Lower leg skin (tissue), 4 donors: ENCODE measurements at regions not wholly inside any gene's neighbourhood (a gene's known extent, or its start where the extent isn't known, plus 50 kb on each side); places are given as distances from the start of the nearest gene placed in this dataset.
A peak's percentile ranks its signal among the peaks of the same experiment; 100 is the strongest.

Source experiments
- DNase-seq, 2 donors: peaks; one replicate each; pipeline ENCODE4 v3.0.0-alpha.2; 2019; ENCODE audit warnings: low spot score in 2 of 2
- H3K4me3 ChIP-seq: fragments of 200-600 bp; sonication (generic); 2 replicates; pipeline ENCODE4 v1.5.1; 2017; ENCODE audit warnings: mild to moderate bottlenecking, low read depth; ENCODE audit not compliant: poor library complexity, severe bottlenecking
- POLR2A ChIP-seq, 2 donors: fragments of 450-650 bp; IDR thresholded peaks; one replicate each; pipeline ENCODE4 v1.6.1; 2016 to 2017; ENCODE audit warnings: antibody characterized with exemption in 2 of 2, mild to moderate bottlenecking in 1 of 2, moderate library complexity in 1 of 2
- WGBS, 2 donors: methylation state at CpG; one replicate each; pipeline ENCODE4 v1.1.5; 2018; 5-methylcytosine and 5-hydroxymethylcytosine counted together
- intact Hi-C: fragments of 100-400 bp; cut with DNase I; formaldehyde crosslinking; loops from one replicate; pipeline ENCODE4 v1.15.0; 2023; ENCODE audit warnings: low total_unique reads
- TF ChIP-seq, protein P1 (sequence below), 3 donors: fragments of 450-650 bp; IDR thresholded peaks; one replicate each; pipeline ENCODE4 v1.5.1; 2016; ENCODE audit warnings: antibody characterized with exemption in 3 of 3, mild to moderate bottlenecking in 3 of 3, moderate library complexity in 2 of 3

DNA sequence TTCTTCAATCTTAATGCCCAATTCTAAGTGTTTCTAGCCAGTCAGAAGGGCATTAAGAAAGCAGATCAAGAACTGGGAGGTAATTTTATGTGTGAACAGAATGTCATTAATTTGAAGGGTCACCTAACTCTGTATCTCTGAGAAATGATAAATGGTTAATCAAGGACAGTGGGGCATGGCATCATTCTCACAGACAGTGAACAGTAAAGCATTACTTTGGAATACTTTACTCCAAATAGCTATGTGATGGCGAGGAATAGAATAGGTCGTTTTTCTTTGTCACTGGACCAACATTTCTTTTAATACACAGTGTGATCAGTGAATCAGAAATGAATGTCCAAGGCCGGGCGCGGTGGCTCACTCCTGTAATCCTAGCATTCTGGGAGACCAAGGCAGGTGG lies 166.1 kb upstream of the KRR1 start:
- 96% methylated on average over 5 of the region's 5 CpGs for WGBS, 2 donors
- TF ChIP-seq, protein P1, sequence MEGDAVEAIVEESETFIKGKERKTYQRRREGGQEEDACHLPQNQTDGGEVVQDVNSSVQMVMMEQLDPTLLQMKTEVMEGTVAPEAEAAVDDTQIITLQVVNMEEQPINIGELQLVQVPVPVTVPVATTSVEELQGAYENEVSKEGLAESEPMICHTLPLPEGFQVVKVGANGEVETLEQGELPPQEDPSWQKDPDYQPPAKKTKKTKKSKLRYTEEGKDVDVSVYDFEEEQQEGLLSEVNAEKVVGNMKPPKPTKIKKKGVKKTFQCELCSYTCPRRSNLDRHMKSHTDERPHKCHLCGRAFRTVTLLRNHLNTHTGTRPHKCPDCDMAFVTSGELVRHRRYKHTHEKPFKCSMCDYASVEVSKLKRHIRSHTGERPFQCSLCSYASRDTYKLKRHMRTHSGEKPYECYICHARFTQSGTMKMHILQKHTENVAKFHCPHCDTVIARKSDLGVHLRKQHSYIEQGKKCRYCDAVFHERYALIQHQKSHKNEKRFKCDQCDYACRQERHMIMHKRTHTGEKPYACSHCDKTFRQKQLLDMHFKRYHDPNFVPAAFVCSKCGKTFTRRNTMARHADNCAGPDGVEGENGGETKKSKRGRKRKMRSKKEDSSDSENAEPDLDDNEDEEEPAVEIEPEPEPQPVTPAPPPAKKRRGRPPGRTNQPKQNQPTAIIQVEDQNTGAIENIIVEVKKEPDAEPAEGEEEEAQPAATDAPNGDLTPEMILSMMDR (IDR thresholded peaks at IDR 0.05), result no peak
- TF ChIP-seq POLR2A (IDR thresholded peaks at IDR 0.05), result no peak
- no peak for DNase-seq
- intact Hi-C loops, result no loop called here
- H3K4me3 ChIP-seq, result no peak overlapping the region

DNA sequence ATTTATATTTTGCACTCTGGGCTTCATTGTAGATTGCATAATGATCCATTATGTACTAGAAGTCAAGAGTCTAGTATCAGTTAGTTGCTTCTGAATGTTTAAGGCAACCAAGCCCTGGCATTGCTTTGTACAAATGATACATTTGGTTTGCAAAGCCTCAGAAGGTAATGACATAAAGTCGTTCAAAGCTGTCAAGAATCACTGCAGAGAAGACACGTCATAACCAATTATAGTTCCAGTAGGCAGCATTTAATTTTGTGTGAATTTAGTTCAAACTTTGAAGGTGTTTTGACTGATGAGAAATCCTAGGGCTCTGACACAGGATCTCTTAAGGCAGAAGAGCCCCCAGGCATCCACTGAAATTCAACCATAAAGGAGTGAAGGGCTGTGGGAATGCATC lies 163.0 kb upstream of the KRR1 start:
- no peak overlapping the region for H3K4me3 ChIP-seq
- intact Hi-C loops, result no loop called here
- WGBS, 2 donors, result 81 to 91% methylated on average over 2 of the region's 2 CpGs
- no peak for TF ChIP-seq POLR2A (IDR thresholded peaks at IDR 0.05)
- no peak for DNase-seq

DNA sequence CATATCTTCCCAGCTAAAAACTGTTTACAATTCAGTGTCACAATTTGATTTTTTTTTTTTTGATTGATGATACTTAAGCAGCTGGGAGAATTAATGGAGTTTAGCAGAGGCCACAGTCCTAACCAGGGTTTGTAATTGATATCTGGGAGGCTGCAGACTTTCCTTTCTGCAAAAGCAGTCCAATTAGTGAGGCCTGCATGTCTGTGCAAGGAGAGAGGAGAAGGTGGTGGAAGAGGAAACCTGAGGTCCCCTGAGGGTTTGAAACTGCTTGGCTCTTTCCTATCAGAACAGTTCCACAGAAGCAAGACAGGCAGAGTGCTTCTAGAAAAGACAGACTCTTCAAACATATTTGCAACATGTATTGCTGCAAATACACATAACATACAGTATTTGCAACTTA lies 160.8 kb upstream of the KRR1 start:
- TF ChIP-seq, protein P1 (IDR thresholded peaks at IDR 0.05), result no peak
- TF ChIP-seq POLR2A (IDR thresholded peaks at IDR 0.05), result no peak
- intact Hi-C loops, result no loop called here

DNA sequence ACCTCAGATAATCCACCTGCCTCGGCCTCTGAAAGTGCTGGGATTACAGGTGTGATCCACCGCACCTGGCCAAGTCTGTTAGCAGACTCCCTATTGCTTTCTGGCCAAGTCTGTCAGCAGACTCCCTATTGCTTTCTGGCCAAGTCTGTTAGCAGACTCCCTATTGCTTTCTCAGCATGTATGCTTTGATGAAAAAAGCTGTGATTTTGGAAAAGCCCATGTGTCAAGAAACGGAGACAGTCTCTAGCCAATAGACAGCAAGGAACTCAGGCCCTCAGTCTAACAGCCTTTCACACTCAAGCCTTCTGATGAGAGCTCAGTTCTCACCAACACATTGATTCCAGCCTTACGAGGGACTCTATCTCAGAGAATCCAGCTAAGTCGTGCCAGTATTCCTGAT lies 158.8 kb upstream of the KRR1 start:
- no peak overlapping the region for H3K4me3 ChIP-seq
- TF ChIP-seq POLR2A (IDR thresholded peaks at IDR 0.05), result no peak
- TF ChIP-seq, protein P1 (IDR thresholded peaks at IDR 0.05), result no peak
- DNase-seq, result no peak
- WGBS, 2 donors, result 69 to 71% methylated on average over 5 of the region's 5 CpGs
- intact Hi-C loops, result no loop called here

More for the DNA sequence above, 160.8 kb upstream of the KRR1 start:
- no peak for DNase-seq
- H3K4me3 ChIP-seq, result no peak overlapping the region

DNA sequence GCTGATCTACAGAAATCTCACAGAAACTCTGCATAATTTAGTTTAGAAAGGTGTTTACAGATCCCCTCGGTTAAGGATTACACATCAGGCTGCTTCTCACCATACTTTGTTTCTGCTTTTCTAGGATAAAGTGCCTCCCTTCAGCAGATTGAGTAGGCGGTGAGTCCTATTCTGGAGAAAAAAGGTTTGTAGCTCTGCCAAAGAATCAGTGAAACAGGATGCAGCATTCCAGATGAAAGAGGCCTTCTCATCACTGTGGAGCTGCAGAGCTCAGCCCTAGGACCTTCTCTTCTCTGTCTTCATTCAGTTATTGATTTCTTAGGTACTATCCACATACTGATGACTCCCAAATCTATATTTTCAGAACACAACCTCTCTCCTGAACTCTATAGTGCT lies 155.5 kb upstream of the KRR1 start:
- DNase-seq, result no peak
- H3K4me3 ChIP-seq, result no peak overlapping the region
- intact Hi-C loops, result no loop called here
- WGBS, 2 donors, result 57 to 61% methylated on average over 2 of the region's 2 CpGs
- TF ChIP-seq, protein P1 (IDR thresholded peaks at IDR 0.05), result no peak
- no peak for TF ChIP-seq POLR2A (IDR thresholded peaks at IDR 0.05)

DNA sequence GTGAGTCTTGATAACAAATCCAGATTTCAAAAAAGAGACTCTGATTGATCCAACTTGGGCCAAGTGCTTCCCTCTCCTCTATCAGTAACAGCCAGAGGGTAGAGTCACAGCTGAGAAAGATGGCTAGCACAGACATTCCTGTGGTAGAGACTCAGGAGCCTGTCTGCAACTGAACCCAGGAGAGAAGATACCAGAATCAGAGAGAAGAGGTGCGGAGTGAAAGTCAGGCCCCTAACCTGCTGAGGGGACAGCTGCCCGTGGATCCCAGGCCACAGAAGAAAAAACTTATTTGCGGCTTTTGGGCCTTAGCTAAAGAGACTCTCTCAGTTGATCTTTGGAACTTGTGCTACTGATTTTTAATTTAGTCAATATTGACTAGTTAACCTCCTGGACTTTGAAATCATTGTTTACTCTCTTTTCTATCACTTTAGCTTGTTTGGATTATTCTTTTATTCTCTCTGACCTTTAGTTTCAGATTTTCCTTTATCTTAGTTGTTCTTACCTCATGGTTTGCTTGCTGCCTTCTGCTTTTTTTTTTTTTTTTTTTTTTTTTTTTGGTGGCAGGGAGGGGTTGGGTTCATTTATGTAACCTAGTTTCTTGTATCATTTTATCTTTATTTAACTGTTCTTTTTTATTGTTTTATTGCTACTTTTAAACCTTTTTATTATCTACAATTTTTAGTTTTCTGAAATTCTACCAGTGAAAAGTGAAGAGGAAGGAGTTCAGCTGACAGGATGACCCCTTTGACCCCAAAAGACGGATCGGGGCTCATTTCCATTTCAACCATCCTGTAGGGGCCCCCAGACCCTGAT lies 154.9 kb upstream of the KRR1 start:
- WGBS, 2 donors, result 73 to 79% methylated on average over 5 of the region's 5 CpGs
- no peak overlapping the region for H3K4me3 ChIP-seq
- intact Hi-C loops, result no loop called here
- DNase-seq, result no peak
- TF ChIP-seq POLR2A (IDR thresholded peaks at IDR 0.05), result no peak
- TF ChIP-seq, protein P1 (IDR thresholded peaks at IDR 0.05), result peak in 1 of 3 donors; percentile 15
